SK-N-SH (cell line): ENCODE measurements at regions not wholly inside any gene's neighbourhood (a gene's known extent, or its start where the extent isn't known, plus 50 kb on each side); places are given as distances from the start of the nearest gene placed in this dataset.

Experiments used
- CTCF ChIP-seq: fragments of 200-600 bp; sonication (generic); IDR thresholded peaks from 2 replicates; pipeline ENCODE4 v1.6.1; 2017; ENCODE audit warnings: antibody characterized with exemption, mild to moderate bottlenecking, moderate library complexity
- ELF1 ChIP-seq: IDR thresholded peaks from 2 replicates; pipeline ENCODE4 v1.4.0; 2012
- EZH2phosphoT487 ChIP-seq: fragments of 200-600 bp; sonication (generic); IDR thresholded peaks from 2 replicates; pipeline ENCODE4 v1.6.1; 2017; ENCODE audit warnings: low read depth, mixed run types, mild to moderate bottlenecking, antibody characterized with exemption, moderate library complexity, borderline replicate concordance
- FOXJ3 ChIP-seq: sonication (generic); formaldehyde crosslinking; IDR thresholded peaks from 2 replicates; pipeline ENCODE4 v1.5.1; 2020; ENCODE audit warnings: mild to moderate bottlenecking, missing genetic modification reagents
- FOXM1 ChIP-seq: IDR thresholded peaks from 2 replicates; pipeline ENCODE4 v1.4.0; 2012; ENCODE audit warnings: low read depth, mild to moderate bottlenecking
- GABPA ChIP-seq: IDR thresholded peaks from 2 replicates; pipeline ENCODE4 v1.4.0; 2012; ENCODE audit warnings: low read depth, mild to moderate bottlenecking
- JUND ChIP-seq: IDR thresholded peaks from 2 replicates; pipeline ENCODE4 v1.4.0; 2012
- MAX ChIP-seq: IDR thresholded peaks from 2 replicates; pipeline ENCODE4 v1.4.0; 2012; ENCODE audit warnings: low read depth
- MXI1 ChIP-seq: IDR thresholded peaks from 2 replicates; pipeline ENCODE4 v1.6.1; 2012; ENCODE audit warnings: mild to moderate bottlenecking, low read depth, low read length, improper control_type of control experiment
- REST ChIP-seq: IDR thresholded peaks from 2 replicates; pipeline ENCODE4 v1.6.1; 2012; ENCODE audit warnings: mild to moderate bottlenecking, low read depth, low read length, moderate library complexity
- USF1 ChIP-seq: IDR thresholded peaks from 2 replicates; pipeline ENCODE4 v1.4.0; 2012; ENCODE audit warnings: low read depth, borderline replicate concordance
- USF2 ChIP-seq: fragments of 150-350 bp; IDR thresholded peaks from 2 replicates; pipeline ENCODE4 v1.6.1; 2017; ENCODE audit warnings: antibody characterized with exemption, low read length, low read depth, borderline replicate concordance
- YY1 ChIP-seq: IDR thresholded peaks from 2 replicates; pipeline ENCODE4 v1.4.0; 2012; ENCODE audit warnings: low read depth, mild to moderate bottlenecking

GRCh38 chr4:180635281-180635680 lies 1607.9 kb upstream of the TENM3 start:
- TF ChIP-seq YY1 (no peak), JUND (no peak), EZH2phosphoT487 (no peak), CTCF (no peak), ELF1 (no peak), MAX (no peak), REST (no peak), USF1 (no peak), USF2 (no peak), FOXJ3 (CRISPR knock-in tag) (no peak), FOXM1 (no peak), GABPA (no peak), MXI1 (no peak)
